ENCODE measurements at regions not wholly inside any gene's neighbourhood (a gene's known extent, or its start where the extent isn't known, plus 50 kb on each side); places are given as distances from the start of the nearest gene placed in this dataset.

DNA sequence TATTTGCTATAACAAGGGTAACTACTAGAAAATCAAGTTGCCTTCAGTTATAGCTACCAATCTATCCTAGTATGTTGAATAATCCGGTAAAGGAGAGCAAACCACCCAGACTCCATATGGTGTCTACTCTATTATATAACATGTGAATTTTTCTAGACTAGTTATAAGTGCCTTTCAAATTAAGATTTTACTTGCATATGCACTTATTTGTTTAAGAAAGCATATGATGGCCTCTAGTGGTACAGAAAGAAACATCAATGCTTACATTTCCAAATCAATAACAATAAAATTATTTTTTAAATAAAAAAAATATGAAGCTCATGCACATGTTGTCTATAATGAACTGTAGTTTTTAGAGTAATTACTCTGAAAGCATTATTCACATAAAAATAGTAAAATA, 1516.4 kb upstream of the PABPC4L start:
- no peak for DNase-seq

DNA sequence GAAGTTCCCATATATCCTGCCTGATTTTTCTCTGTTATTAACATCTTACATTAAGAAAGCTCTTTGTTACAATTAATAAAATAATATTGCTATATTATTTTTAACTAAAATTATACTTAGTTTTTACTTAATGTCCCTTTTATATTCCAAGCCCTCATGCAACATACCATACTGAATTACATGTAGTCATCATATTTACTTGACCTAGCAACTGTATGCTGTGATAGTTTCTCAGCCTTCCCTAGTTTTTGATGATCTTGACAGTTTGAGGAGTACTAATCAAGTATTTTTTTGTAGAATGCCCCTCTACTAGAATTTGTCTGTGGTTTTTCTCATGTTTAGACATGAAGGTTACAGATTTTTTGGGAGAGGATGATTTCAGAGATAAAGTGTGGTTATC, 1503.8 kb upstream of the PABPC4L start:
- DNase-seq, result no peak

DNA sequence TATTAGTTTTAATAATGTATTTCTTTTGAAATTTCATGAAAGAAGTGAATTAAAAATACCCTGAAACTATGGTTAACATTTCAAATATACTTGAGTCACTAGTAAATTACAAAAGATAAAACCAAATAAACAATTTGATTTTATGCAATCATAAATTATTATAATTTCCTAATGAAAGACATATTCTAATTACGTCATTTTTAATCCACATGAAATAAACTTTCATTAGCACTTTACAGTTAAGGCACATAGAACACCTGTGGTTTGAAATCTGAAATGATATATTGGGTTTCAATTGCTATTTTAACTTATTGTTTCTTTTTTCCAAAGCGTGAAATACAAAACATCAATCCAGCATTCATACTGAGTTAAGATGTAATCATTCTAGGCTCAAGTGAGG, 1492.5 kb upstream of the PABPC4L start:
- no peak for DNase-seq

DNA sequence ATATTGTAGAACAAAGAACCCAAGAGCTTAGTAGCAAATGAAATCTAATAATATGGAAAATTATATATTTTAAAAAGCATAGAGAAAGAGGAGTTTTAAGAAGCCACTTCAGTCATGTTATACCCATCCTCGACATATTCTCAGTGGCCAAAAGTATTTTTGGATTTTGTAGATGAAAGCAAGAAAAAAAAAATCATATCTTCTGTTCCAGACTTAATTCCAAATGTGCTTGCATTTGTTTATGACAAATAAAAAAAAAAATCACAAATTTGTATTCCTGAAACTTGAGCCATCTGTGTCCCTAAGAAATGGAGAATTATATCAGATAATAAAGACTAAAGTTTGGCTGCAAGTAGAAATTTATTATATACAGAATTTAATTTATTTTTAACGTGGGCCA, 1482.4 kb upstream of the PABPC4L start:
- no peak for DNase-seq

DNA sequence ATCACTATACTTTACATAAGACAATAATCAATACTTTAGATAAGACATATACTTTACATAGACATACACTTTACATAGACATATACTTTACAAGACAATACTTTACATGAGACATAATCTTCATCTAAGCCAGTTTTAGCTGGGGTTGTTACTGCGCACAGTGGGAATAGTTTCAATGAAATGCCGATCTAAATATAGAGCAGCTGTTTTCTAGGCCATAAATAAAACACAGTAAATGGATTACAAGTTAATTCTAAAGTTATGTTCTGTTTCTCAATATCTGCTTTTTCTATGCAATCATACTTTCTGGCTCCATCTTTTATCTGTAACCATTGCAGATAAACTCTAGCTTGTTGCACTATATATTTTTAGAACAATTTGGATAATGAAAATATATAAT, 1470.6 kb upstream of the PABPC4L start:
- peak; percentile 3 to 11 (median 8) for DNase-seq

DNA sequence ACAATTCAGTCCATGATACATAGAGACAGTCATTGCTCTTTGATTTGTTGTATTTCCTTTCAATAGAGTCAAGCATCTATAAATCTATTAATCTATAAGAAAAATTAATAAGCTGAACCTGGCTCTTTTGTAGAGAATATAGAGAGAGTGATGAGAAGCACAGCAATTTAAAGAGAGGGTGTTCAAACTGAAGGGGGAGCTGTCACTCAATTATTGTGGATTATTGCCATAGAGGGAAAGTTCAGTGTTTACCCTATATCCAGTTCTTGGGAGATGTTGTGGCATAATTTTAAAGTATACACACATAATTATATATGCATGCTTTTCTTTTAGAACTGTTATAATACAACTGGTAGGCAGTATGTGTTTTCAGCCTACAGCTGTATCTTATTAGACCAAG, 1469.0 kb upstream of the PABPC4L start:
- DNase-seq, result no peak

All from muscle of back (tissue), 3 donors.